CD14-positive monocyte (primary cell): ENCODE measurements at regions not wholly inside any gene's neighbourhood (a gene's known extent, or its start where the extent isn't known, plus 50 kb on each side); places are given as distances from the start of the nearest gene placed in this dataset.

Source experiments
- DNase-seq, 3 donors: peaks; one replicate each; pipeline ENCODE4 v3.0.0-alpha.2; 2011 to 2022
- H2AFZ ChIP-seq: 2 replicates; pipeline ENCODE4 v1.6.0; 2012; ENCODE audit warnings: mild to moderate bottlenecking, low read depth, low read length, inconsistent platforms; ENCODE audit not compliant: insufficient read depth, poor library complexity, severe bottlenecking
- H3K27ac ChIP-seq, 2 donors: 1 replicate in 1 of 2; 2 replicates in 1 of 2; pipeline ENCODE4 v1.5.1; 2012 to 2013; ENCODE audit warnings: low read length in 2 of 2, control low read depth in 1 of 2, inconsistent platforms in 1 of 2, low read depth in 1 of 2, mild to moderate bottlenecking in 1 of 2
- H3K27me3 ChIP-seq, 2 donors: one replicate each; pipeline versions ENCODE4 v1.6.0 to v1.6.1; 2011 to 2013; ENCODE audit warnings: low read length in 2 of 2; ENCODE audit not compliant: control insufficient read depth in 2 of 2, insufficient read depth in 2 of 2
- H3K36me3 ChIP-seq, 2 donors: replicated peaks in 1 of 2; 1 replicate in 1 of 2; 2 replicates in 1 of 2; pipeline versions ENCODE4 v1.5.1 to v1.6.1; 2012 to 2013; ENCODE audit warnings: low read length in 2 of 2, control low read depth in 1 of 2, inconsistent platforms in 1 of 2, mild to moderate bottlenecking in 1 of 2; ENCODE audit not compliant: insufficient read depth in 2 of 2, control insufficient read depth in 1 of 2
- H3K4me1 ChIP-seq, 2 donors: 1 replicate in 1 of 2; 2 replicates in 1 of 2; pipeline versions ENCODE4 v1.5.1 to v1.6.1; 2012 to 2013; ENCODE audit warnings: low read length in 2 of 2, control low read depth in 1 of 2, inconsistent platforms in 1 of 2, mild to moderate bottlenecking in 1 of 2, moderate library complexity in 1 of 2; ENCODE audit not compliant: insufficient read depth in 2 of 2, control insufficient read depth in 1 of 2
- H3K4me2 ChIP-seq: replicated peaks from 2 replicates; pipeline ENCODE3; 2012; ENCODE audit warnings: low read length, moderate library complexity, mild to moderate bottlenecking; ENCODE audit not compliant: poor library complexity, severe bottlenecking; ENCODE audit errors: extremely low read depth
- H3K4me3 ChIP-seq, 3 experiments: fragments of 200-600 bp in 1 of 3; sonication (generic) in 1 of 3; replicated peaks in 1 of 3; 1 replicate in 2 of 3; 2 replicates in 1 of 3; pipeline ENCODE4 v1.5.1; 2011 to 2013; ENCODE audit warnings: low read length in 3 of 3, mild to moderate bottlenecking in 3 of 3, control low read depth in 2 of 3, low read depth in 2 of 3, inconsistent platforms in 1 of 3, moderate library complexity in 1 of 3
- H3K79me2 ChIP-seq: 2 replicates; pipeline ENCODE4 v1.6.0; 2012; ENCODE audit warnings: mild to moderate bottlenecking, control low read depth, inconsistent platforms, low read length, moderate library complexity; ENCODE audit not compliant: insufficient read depth
- H3K9ac ChIP-seq: 2 replicates; pipeline ENCODE4 v1.6.0; 2017; ENCODE audit warnings: low read length, mild to moderate bottlenecking; ENCODE audit not compliant: insufficient read depth, poor library complexity, severe bottlenecking
- H3K9me3 ChIP-seq, 2 donors: replicated peaks in 1 of 2; 1 replicate in 1 of 2; 2 replicates in 1 of 2; pipeline versions ENCODE4 v1.5.1 to v1.6.1; 2012 to 2013; ENCODE audit warnings: low read length in 2 of 2, control low read depth in 1 of 2; ENCODE audit not compliant: control insufficient read depth in 1 of 2, insufficient read depth in 1 of 2
- H4K20me1 ChIP-seq: 2 replicates; pipeline ENCODE4 v1.6.0; 2012; ENCODE audit warnings: mild to moderate bottlenecking, low read length, control low read depth, moderate library complexity; ENCODE audit not compliant: insufficient read depth
- H3K27ac Mint-ChIP-seq, 7 donors: one replicate each; pipeline ENCODE4 v1.8.0; 2020; ENCODE audit warnings: mild to moderate bottlenecking in 7 of 7, mixed read lengths in 7 of 7, moderate library complexity in 6 of 7, inconsistent platforms in 2 of 7
- H3K27me3 Mint-ChIP-seq, 3 donors: one replicate each; pipeline ENCODE4 v1.8.0; 2021 to 2022; ENCODE audit warnings: low read depth in 3 of 3, mild to moderate bottlenecking in 3 of 3, mixed read lengths in 3 of 3, moderate library complexity in 3 of 3, inconsistent platforms in 1 of 3
- H3K36me3 Mint-ChIP-seq, 2 donors: one replicate each; pipeline ENCODE4 v1.8.0; 2020; ENCODE audit warnings: mixed read lengths in 2 of 2, inconsistent platforms in 1 of 2, mild to moderate bottlenecking in 1 of 2
- H3K4me1 Mint-ChIP-seq: one replicate; pipeline ENCODE4 v1.8.0; 2020; ENCODE audit warnings: mild to moderate bottlenecking, mixed read lengths
- H3K4me3 Mint-ChIP-seq, 2 donors: one replicate each; pipeline ENCODE4 v1.8.0; 2020; ENCODE audit warnings: mild to moderate bottlenecking in 2 of 2, mixed read lengths in 2 of 2, moderate library complexity in 1 of 2
- H3K9me3 Mint-ChIP-seq, 7 donors: one replicate each; pipeline ENCODE4 v1.8.0; 2020 to 2022; ENCODE audit warnings: mixed read lengths in 7 of 7, mild to moderate bottlenecking in 6 of 7, moderate library complexity in 6 of 7, inconsistent platforms in 2 of 7
- WGBS: methylation state at CpG from one replicate; pipeline ENCODE4 v1.1.5; 2013; ENCODE audit warnings: missing lambda C conversion rate; ENCODE audit not compliant: insufficient coverage; 5-methylcytosine and 5-hydroxymethylcytosine counted together
- intact Hi-C, 2 donors: fragments of 100-400 bp; cut with micrococcal nuclease; formaldehyde crosslinking; loops; one replicate each; pipeline versions ENCODE4 v1.15.0 to v1.15.1; 2023
- TF ChIP-seq, protein P1 (sequence below): fragments of 200-600 bp; IDR thresholded peaks from one replicate; pipeline ENCODE4 v1.8.0; 2022; ENCODE audit warnings: antibody characterized with exemption, mild to moderate bottlenecking

DNA sequence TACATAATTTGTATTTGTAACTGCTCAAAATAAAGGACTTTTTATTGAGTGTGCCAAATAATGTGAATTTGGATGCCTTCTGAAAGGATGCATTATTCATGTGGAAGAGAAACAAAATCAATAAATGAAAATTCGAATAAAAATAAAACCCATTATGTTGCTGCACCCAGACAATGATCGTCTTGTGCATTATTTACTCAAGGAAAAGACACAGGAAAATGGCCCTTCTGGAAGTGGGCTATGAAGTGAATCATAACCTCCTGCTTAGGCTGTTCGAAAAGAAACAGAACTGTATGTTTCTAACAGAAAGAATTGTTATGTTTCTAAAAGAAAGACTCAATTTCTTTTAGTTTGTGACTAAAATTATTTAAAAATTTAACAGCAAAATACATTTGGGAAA, 168.9 kb upstream of the NFIB start:
- H3K4me2 ChIP-seq, result no peak overlapping the region

DNA sequence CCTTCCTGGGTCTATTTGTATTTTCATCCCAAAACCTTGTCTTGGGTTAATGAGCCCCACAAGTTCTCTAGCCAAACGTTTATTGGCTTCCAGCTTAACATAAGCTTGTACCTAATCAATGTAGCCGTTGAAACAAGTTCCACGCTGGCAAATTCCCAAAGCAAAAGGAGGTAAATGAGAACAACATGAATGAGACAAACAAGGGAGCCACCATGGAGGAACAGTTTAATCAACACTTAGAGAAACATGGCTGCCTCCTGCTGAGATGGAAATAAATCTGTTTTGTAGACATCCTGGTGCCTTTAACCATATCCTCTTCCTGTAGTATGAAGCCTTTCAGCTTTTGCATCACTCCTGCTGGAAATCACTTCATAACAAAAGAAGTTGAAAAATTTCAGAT, 166.6 kb upstream of the NFIB start:
- H3K27ac ChIP-seq, result no peak overlapping the region
- H3K27ac Mint-ChIP-seq, result no peak overlapping the region
- DNase-seq, result no peak
- H3K4me1 Mint-ChIP-seq, result no peaks in the 10 kb centered on the region
- peaks cover 0 to 1% (median 0%) of the 10 kb centered on the region in 3 donors for H3K27me3 Mint-ChIP-seq
- H2AFZ ChIP-seq, result no peak overlapping the region
- no peak overlapping the region for H3K4me3 Mint-ChIP-seq
- H3K9me3 Mint-ChIP-seq, result peaks cover 0 to 4% (median 0%) of the 10 kb centered on the region in 7 donors
- TF ChIP-seq, protein P1, sequence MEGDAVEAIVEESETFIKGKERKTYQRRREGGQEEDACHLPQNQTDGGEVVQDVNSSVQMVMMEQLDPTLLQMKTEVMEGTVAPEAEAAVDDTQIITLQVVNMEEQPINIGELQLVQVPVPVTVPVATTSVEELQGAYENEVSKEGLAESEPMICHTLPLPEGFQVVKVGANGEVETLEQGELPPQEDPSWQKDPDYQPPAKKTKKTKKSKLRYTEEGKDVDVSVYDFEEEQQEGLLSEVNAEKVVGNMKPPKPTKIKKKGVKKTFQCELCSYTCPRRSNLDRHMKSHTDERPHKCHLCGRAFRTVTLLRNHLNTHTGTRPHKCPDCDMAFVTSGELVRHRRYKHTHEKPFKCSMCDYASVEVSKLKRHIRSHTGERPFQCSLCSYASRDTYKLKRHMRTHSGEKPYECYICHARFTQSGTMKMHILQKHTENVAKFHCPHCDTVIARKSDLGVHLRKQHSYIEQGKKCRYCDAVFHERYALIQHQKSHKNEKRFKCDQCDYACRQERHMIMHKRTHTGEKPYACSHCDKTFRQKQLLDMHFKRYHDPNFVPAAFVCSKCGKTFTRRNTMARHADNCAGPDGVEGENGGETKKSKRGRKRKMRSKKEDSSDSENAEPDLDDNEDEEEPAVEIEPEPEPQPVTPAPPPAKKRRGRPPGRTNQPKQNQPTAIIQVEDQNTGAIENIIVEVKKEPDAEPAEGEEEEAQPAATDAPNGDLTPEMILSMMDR, result no peak
- H3K79me2 ChIP-seq, result no peaks in the 10 kb centered on the region
- no peak overlapping the region for H3K4me2 ChIP-seq
- H3K9me3 ChIP-seq, result no peaks in the 10 kb centered on the region
- intact Hi-C loops, result no loop called here
- no peak overlapping the region for H3K4me3 ChIP-seq
- H3K36me3 ChIP-seq, result no peaks in the 10 kb centered on the region
- no peak overlapping the region for H3K9ac ChIP-seq
- H3K36me3 Mint-ChIP-seq, result no peaks in the 10 kb centered on the region
- no peaks in the 10 kb centered on the region for H3K27me3 ChIP-seq
- no peaks in the 10 kb centered on the region for H3K4me1 ChIP-seq
- 82% methylated on average over 3 of the region's 3 CpGs for WGBS
- no peaks in the 10 kb centered on the region for H4K20me1 ChIP-seq

More for the DNA sequence above, 168.9 kb upstream of the NFIB start:
- no peaks in the 10 kb centered on the region for H3K79me2 ChIP-seq
- no peaks in the 10 kb centered on the region for H3K27me3 ChIP-seq
- Mint-ChIP-seq H3K4me3 (no peak overlapping the region), H3K27me3 (peaks cover 0 to 1% (median 0%) of the 10 kb centered on the region in 3 donors), H3K27ac (no peak overlapping the region), H3K4me1 (no peaks in the 10 kb centered on the region), H3K9me3 (peaks cover 0 to 7% (median 2%) of the 10 kb centered on the region in 7 donors), H3K36me3 (no peaks in the 10 kb centered on the region)
- no peak overlapping the region for H3K9ac ChIP-seq
- no peak overlapping the region for H3K4me3 ChIP-seq
- no peaks in the 10 kb centered on the region for H3K4me1 ChIP-seq
- no peaks in the 10 kb centered on the region for H3K36me3 ChIP-seq
- TF ChIP-seq, protein P1, result no peak
- H2AFZ ChIP-seq, result no peak overlapping the region
- intact Hi-C loops, result no loop called here
- WGBS, result 80% methylated on average over 1 of the region's 3 CpGs
- H3K27ac ChIP-seq, result no peak overlapping the region
- no peak for DNase-seq
- no peaks in the 10 kb centered on the region for H4K20me1 ChIP-seq
- H3K9me3 ChIP-seq, result no peaks in the 10 kb centered on the region
